ENCODE measurements at regions not wholly inside any gene's neighbourhood (a gene's known extent, or its start where the extent isn't known, plus 50 kb on each side); places are given as distances from the start of the nearest gene placed in this dataset.

DNA sequence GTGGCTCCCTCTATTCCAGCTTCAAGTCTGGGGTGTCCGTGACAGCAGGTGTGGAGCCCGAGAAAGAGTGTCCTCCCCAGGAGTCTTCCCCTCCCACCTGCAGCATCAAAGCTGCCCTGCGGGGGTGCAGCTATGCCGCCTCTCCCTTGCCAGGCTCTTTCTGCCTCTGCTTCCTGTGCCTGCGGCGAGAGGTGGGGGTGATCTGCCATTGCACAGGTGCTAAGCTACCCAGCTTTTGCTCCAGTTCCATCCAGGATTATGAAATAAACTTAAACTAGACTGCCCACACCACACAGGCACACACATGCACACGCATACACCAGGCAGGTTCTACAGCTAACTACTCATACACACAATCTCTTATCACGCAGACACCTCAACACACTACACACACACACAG, 104.7 kb upstream of the CLDN10 start:
- no peak for DNase-seq (ENCODE audit: low read depth in 2 of 2)

- DNase-seq (ENCODE audit: low read depth in 2 of 2) = no peak
Measured at GRCh38 chr13:95451656-95452055, 100.9 kb upstream of the CLDN10 start.

GRCh38 chr13:95452375-95452774, 100.1 kb upstream of the CLDN10 start:
- DNase-seq (ENCODE audit: low read depth in 2 of 2) = no peak

- no peak for DNase-seq (ENCODE audit: low read depth in 2 of 2)
Measured at GRCh38 chr13:95455782-95456181, 96.7 kb upstream of the CLDN10 start.

- DNase-seq (ENCODE audit: low read depth in 2 of 2) = no peak
Measured at GRCh38 chr13:95456815-95457214, 95.7 kb upstream of the CLDN10 start.

DNA sequence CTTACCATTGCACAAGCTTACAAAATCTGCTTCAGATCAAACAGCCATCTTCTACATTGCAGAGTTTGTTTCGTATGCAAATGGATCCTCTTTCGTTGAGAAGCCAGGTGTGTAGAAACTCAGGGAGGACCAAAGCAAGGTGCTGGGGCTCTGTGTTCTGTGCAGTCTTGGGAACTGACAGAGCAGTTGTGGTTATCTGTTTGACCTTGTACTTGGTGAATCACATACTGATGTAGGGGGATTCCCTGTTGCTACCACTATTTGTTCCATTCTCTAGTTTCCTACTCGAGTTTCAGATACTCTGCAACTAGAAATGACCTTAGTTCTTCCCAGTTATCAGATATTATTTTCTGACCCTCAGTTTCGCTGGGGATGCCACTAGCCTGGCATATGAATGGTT, 95.2 kb upstream of the CLDN10 start:
- DNase-seq (ENCODE audit: low read depth in 2 of 2) = no peak

DNA sequence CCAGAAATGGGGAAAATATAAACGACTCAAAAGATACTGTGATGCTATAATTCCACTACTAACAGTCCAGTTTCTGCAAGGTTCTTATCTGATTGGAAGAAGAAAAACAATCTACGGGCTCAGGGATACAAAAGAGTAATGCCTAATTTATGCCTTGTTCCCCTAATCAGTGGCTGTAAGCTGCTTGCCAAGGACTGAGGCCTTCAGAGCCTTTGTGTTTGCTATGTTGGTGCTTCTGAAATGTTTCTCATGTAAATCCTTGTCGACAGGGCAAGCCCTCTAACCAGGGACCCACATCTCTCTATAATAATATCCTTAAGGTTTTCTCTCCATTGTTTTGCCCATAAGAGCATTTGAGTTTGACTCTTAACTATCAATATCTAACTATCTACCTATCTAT, 89.7 kb upstream of the CLDN10 start:
- DNase-seq (ENCODE audit: low read depth in 2 of 2) = no peak

- peak in 1 of 2 donors; percentile 21 for DNase-seq (ENCODE audit: low read depth in 2 of 2)
Measured at GRCh38 chr13:95463531-95463930, 89.0 kb upstream of the CLDN10 start.

DNA sequence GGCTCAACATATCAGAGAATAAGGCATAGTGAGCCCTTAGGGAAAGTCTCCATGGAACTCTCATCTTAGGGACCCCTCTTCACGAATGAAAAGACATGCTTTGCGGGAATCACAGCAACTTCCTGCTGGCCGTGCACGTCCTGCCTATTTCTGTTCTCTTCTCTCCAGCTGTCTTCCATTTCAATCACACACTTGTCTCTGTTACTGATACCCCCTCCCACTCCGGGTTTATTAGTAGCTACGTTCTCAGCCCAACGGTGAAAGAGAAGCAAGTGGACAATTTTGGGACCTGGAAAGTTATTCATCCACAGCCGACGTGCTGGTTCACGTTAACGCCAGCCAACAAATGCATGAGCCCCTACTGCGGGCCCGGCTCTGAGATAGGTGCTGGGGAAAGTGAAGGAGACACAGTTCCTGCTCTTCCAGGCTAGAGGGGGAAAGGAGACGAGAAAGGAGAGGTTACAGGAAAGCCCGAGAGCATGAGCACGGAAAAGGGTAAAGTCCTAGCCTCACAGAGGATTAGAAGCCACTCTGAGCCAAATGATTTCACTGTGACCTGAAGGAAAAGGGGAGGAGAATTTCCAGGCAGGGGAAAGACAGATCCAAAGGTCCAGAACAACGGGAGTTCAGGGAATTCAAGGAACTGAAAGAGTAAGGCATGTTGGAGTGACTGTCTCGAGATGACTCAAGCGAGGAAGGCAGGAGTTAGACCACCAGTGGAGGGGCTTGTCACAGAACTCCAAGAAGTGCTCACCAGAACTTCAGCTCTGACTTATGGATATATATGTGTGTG, 81.8 kb upstream of the CLDN10 start:
- DNase-seq (ENCODE audit: low read depth in 2 of 2) = no peak

DNA sequence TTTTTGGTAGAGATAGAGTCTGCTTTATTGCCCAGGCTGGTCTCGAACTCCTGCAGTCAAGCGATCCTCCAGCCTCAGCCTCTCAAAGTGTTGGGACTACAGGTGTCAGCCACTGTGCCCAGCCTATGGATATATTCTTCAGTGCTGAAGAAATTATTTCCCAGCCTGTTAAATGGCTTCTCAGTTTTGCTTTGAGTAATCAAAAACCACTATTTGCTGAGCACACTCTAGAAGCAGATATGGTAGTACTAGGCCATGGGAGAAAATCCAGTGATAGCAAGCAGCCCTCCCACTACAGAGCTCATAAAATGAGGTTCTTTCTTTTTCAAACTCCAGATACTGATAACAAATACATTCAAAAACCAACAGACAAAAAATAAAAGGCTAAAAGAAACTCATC, 80.6 kb upstream of the CLDN10 start:
- no peak for DNase-seq (ENCODE audit: low read depth in 2 of 2)

GRCh38 chr13:95474992-95475391, 77.5 kb upstream of the CLDN10 start:
- DNase-seq (ENCODE audit: low read depth in 2 of 2) = no peak

DNA sequence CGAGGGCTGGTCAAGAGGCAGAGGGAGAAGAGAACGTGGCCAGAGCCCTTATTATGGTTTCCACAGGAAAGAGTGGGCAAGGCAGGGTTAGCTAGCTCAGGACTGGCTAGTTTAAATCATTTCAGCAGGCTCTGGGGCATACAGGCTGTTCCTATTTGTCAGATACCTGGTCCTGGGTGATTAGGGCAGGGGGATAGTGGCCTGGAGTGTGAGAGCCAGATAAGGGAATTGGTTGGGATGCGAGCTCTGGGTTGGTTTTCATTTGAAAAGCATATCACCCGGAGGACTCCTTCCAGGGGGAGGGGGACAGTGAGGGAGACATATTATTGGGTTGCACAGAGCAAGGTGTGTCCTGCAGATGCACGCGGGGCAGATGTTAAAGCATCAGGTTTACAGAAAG, 75.3 kb upstream of the CLDN10 start:
- no peak for DNase-seq (ENCODE audit: low read depth in 2 of 2)

- no peak for DNase-seq (ENCODE audit: low read depth in 2 of 2)
Measured at GRCh38 chr13:95479731-95480130, 72.8 kb upstream of the CLDN10 start.

DNA sequence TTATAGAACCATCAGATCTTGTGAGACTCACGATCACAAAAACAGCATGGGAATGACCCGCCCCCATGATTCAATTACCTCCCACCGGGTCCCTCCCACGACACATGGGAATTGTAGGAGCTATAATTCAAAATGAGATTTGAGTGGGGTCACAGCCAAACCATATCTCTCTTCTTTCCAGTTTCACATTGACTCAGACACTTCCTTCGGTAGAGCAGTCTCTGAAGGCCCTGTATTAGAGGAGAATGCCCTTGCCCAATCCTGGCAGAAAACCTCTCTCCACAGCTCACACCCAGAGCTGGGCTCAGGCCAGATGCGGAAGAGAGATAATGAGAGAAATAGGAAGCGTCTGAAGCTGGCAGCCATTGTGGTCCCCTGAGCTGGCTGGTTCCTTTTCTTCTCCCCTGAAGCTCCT, 72.4 kb upstream of the CLDN10 start:
- peak in 1 of 2 donors; percentile 16 for DNase-seq (ENCODE audit: low read depth in 2 of 2)

DNA sequence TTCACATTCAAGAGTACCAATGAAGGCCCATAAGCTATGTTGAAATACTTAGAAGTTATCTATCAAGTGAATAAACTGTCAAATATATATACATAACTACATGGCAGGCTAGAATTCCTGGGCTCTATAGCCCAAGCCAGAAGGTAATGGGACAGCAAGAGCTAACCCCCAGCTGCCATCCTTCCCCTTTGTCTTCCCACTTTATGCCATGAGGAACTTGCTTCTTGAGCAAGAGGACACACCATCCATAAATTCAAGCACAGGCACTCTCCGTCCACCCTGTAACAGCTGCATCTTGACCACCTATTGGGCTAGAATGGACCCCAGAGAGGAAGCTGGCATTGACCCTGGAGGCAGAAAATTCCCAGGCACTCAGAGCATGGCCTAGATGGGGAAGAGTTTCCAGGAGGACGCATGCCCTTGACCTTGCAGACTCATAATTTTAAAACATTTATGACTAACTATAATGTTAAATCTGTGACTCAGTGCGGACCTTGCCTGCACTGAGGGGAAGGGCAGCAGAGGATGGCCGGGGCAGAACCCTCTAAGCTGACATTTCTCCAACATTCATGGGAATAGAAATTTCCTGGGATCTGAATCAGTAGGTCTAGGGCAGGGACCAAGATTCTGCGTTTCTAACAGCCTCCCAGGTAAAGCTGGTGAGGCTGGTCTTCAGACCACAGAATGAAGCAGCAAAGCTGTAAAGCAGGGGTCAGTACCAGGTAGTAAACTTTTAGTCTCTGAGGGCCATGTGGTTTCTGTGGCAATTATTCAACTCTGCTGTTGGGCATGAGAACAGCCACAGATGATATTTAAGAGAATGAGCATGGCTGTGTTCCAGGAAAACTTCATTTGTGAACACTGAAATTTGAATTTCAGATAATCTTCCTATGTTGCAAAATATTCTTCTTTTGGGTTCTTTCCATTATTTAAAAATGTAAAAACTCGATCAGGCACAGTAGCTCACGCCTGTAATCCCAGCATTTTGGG, 71.4 kb upstream of the CLDN10 start:
- no peak for DNase-seq (ENCODE audit: low read depth in 2 of 2)

DNA sequence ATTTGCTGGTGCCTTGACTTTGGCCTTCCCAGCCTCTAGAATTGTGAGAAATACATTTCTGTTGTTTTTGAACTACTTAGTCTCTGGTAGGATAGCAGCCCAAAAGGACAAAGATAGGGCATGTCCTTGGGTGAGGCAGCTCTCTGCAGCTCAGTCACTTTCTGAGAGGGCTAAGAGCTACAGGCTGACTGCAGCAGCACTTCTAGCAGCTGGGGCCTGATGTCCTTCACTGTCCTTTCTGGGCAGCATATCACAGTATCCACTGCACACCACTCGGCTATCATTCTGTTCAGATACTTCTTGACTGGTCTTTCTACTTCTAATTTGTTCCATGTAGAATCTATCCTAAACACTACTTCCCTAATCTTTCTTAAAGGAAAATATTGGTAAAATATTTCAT, 68.5 kb upstream of the CLDN10 start:
- no peak for DNase-seq (ENCODE audit: low read depth in 2 of 2)

DNA sequence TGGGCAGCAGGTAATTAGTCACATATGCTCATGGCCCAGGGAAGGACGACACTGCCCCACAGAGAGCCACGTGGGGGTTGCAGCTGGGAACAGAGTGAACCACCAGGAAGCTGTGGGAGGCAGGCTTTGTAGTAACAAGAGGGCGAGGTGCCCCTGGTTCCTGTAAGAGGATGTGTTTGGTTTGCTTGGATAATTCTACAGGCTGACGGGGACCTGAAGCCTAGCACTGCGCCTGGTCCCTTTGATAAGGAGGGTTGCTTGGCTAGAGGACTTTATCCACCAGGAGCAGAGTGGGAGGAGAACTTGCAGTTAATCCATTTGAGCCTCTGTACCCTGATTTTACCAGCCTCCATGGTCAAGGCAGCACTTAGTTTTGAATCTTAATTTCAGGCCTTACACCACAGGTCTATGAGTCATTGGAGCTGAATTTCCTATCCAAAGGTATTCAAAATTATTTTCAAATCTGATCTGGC, 67.4 kb upstream of the CLDN10 start:
- no peak for DNase-seq (ENCODE audit: low read depth in 2 of 2)

DNA sequence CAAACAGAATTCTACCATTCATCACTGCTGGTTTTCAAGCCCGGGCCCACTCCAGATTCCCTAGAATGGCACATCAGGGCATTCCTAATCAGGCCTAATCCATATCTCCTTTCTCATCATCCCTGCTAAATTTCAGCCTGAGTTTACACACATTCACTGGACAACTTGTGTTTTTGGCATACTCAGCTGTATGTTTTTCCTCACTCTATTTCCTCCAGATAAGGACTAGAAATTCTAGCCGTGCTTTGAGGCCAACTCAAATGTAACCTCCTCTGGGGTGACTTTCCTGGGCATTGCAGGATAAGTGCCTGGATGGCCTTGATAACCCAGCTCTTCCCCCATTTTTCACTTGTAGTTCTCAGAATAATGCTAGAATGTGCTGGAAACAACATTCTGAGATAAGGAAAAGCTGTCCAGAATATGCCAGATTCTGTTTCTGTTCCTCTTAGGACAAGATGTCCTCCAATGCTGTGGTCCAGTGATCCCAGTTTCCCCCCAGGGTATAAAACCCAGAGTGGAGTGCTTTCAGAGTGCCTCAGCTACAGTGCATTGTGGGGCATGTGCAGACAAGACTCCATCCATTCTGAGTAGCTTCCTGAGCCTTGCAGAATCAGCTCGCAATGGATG, 66.9 kb upstream of the CLDN10 start:
- peak; percentile 25 to 82 for DNase-seq (ENCODE audit: low read depth in 2 of 2)

GRCh38 chr13:95492044-95492801, 60.3 kb upstream of the CLDN10 start:
- peak in 1 of 2 donors; percentile 8 for DNase-seq (ENCODE audit: low read depth in 2 of 2)

DNA sequence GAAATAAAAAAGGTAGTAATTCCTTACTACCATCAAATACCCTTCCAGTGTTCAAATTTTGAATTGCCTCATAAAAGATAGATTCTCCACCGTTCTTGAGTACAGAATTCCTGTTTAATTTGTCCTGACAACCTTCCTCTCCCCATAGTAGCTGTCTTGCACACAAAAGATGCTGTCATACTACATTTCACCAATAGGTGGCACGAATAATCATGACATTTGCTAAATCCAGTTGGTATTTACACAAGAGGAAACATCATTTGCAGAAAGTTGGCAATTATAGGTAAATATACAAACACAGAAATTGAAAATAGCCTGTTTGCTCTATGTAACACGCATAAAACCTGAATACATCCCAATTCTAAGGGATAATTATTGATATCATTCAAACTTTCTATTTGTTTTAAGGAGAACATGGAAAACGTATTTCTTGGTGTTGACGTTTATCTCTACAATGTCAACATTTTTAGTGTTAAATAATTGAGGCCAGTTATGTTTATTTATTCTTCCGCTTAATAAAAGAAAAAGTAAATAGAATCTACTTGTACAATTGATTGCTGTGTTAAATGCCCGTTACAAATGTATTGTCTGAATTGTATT, 58.3 kb upstream of the CLDN10 start:
- DNase-seq (ENCODE audit: low read depth in 2 of 2) = peak; percentile 66 to 80

GRCh38 chr13:95496485-95496884, 56.0 kb upstream of the CLDN10 start:
- no peak for DNase-seq (ENCODE audit: low read depth in 2 of 2)
